ENCODE measurements at regions not wholly inside any gene's neighbourhood (a gene's known extent, or its start where the extent isn't known, plus 50 kb on each side); places are given as distances from the start of the nearest gene placed in this dataset. TPM values are rescaled to one million over a fixed set of nuclear protein-coding genes. Genes with fewer than 3 reads are reported as not detected.
"Not testable (repeated sequence)": the region's sequence is repeated elsewhere in the genome, so short reads cannot be mapped to it uniquely, and the experiment has no call there.

- H3K4me2 ChIP-seq (ENCODE audit: low read length); DNase-seq; H3K23ac ChIP-seq (ENCODE audit: low read length); H4K8ac ChIP-seq (ENCODE audit: low read depth, low read length); H3K4ac ChIP-seq (ENCODE audit: low read depth, low read length); H3K79me1 ChIP-seq (ENCODE audit: low read length); H3K18ac ChIP-seq (ENCODE audit: low read length); H2BK120ac ChIP-seq (ENCODE audit: low read depth, low read length); H3K4me1 ChIP-seq (ENCODE audit: control insufficient read depth, low read depth, low read length); H2AK5ac ChIP-seq (ENCODE audit: low read length); H2BK5ac ChIP-seq (ENCODE audit: low read length); H3K27me3 ChIP-seq (ENCODE audit: insufficient read depth, low read length, poor library complexity); H3K56ac ChIP-seq (ENCODE audit: low read length); H3K27ac ChIP-seq (ENCODE audit: low read depth, low read length); H3K4me3 ChIP-seq (ENCODE audit: low read length); H3K79me2 ChIP-seq (ENCODE audit: control insufficient read depth, insufficient read depth, low read length); H2BK15ac ChIP-seq (replicated peaks; ENCODE audit: low read depth); H3K36me3 ChIP-seq (ENCODE audit: control insufficient read depth, insufficient read depth, low read length); H3K9ac ChIP-seq (ENCODE audit: low read length); H4K5ac ChIP-seq (ENCODE audit: low read length): not testable (repeated sequence)
- WGBS (ENCODE audit: extremely low coverage, insufficient coverage, low lambda C conversion rate), result no CpG with 5 or more reads among the region's 7 CpGs
These were observed 56.1 kb upstream of the ALG10 start for GRCh38 chr12:33966219-33966618.

DNA sequence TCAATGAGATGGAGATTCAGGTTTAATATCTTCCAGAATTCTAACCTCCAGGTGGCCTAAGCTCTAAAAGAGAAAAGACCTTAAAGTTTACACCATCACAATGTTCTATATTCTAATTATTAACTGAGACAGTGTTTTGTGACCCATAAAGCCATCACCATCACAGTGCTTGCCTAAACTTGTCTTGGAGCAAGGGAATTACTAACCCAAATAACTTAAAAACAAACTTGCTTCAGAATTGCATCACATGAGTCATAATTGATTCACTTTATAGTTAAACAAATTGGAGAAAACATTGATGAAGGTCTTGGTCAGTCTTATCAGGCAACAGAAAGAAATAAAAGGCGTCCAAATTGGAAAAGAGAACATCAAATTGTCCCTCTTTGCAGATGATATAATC is 54.5 kb upstream of the ALG10 start:
- Histone ChIP-seq H4K8ac (ENCODE audit: low read depth, low read length) (no peak overlapping the region), H3K18ac (ENCODE audit: low read length) (no peak overlapping the region), H2BK15ac (replicated peaks; ENCODE audit: low read depth) (no peak overlapping the region), H3K23ac (ENCODE audit: low read length) (no peak overlapping the region), H3K9ac (ENCODE audit: low read length) (no peak overlapping the region), H3K79me1 (ENCODE audit: low read length) (no peaks in the 10 kb centered on the region), H3K4me2 (ENCODE audit: low read length) (no peak overlapping the region), H3K4me1 (ENCODE audit: control insufficient read depth, low read depth, low read length) (no peaks in the 10 kb centered on the region), H2AK5ac (ENCODE audit: low read length) (no peak overlapping the region), H3K79me2 (ENCODE audit: control insufficient read depth, insufficient read depth, low read length) (no peaks in the 10 kb centered on the region), H3K27me3 (ENCODE audit: insufficient read depth, low read length, poor library complexity) (no peaks in the 10 kb centered on the region), H2BK120ac (ENCODE audit: low read depth, low read length) (no peak overlapping the region), H2BK5ac (ENCODE audit: low read length) (no peak overlapping the region), H3K4ac (ENCODE audit: low read depth, low read length) (no peak overlapping the region), H3K36me3 (ENCODE audit: control insufficient read depth, insufficient read depth, low read length) (no peaks in the 10 kb centered on the region), H4K5ac (ENCODE audit: low read length) (no peak overlapping the region), H3K56ac (ENCODE audit: low read length) (no peak overlapping the region), H3K4me3 (ENCODE audit: low read length) (no peak overlapping the region), H3K27ac (ENCODE audit: low read depth, low read length) (no peak overlapping the region)
- no peak for DNase-seq
- WGBS (ENCODE audit: extremely low coverage, insufficient coverage, low lambda C conversion rate), result no CpG with 5 or more reads among the region's 1 CpG

Small RNAs in the stretch of these regions (small RNA-seq; reads per million reads assigned to genes)
- gene RNU6-400P (ENCODE audit: insufficient read depth), result not detected
- gene RNU6-472P (ENCODE audit: insufficient read depth), result not detected

Measured in mesendoderm (in vitro differentiated cells).